Upper lobe of right lung (tissue), 1 donor: ENCODE measurements at regions not wholly inside any gene's neighbourhood (a gene's known extent, or its start where the extent isn't known, plus 50 kb on each side); places are given as distances from the start of the nearest gene placed in this dataset.

ENCODE experiments used
- ATAC-seq: fragments of 200-7000 bp; cut with Tn5 transposase; one replicate; pipeline ENCODE4 v1.9.1; 2020; ENCODE audit warnings: mild to moderate bottlenecking, moderate library complexity
- DNase-seq: peaks from one replicate; pipeline ENCODE4 v3.0.0-alpha.2; 2020
- H3K27ac ChIP-seq: fragments of 200-600 bp; one replicate; pipeline ENCODE4 v1.8.0; 2022
- H3K27me3 ChIP-seq: fragments of 200-600 bp; one replicate; pipeline ENCODE4 v1.8.0; 2022; ENCODE audit warnings: mild to moderate bottlenecking
- H3K36me3 ChIP-seq: fragments of 200-600 bp; one replicate; pipeline ENCODE4 v1.8.0; 2022
- H3K4me1 ChIP-seq: fragments of 200-600 bp; one replicate; pipeline ENCODE4 v1.8.0; 2022
- H3K4me3 ChIP-seq: fragments of 200-600 bp; one replicate; pipeline ENCODE4 v1.8.0; 2022; ENCODE audit warnings: mild to moderate bottlenecking
- H3K9me3 ChIP-seq: fragments of 200-600 bp; one replicate; pipeline ENCODE4 v1.8.0; 2022
- CTCF ChIP-seq: fragments of 200-600 bp; IDR thresholded peaks from one replicate; pipeline ENCODE4 v1.8.0; 2022; ENCODE audit warnings: antibody characterized with exemption
- intact Hi-C: fragments of 100-400 bp; cut with DNase I; formaldehyde crosslinking; loops from one replicate; pipeline ENCODE4 v1.11.0; 2022
- donor health status: DM: no; HTN: yes; CAD: no; lungs with severe emphysema.

- DNase-seq = no peak
- intact Hi-C loops = no loop called here
Measured at GRCh38 chr3:145070795-145071194, 1090.2 kb downstream of the PLOD2 start.

GRCh38 chr3:145079436-145079835, 1081.5 kb downstream of the PLOD2 start:
- DNase-seq (no peak), ATAC-seq (no peak)
- no peak for TF ChIP-seq CTCF
- Histone ChIP-seq H3K27me3 (no peaks in the 10 kb centered on the region), H3K36me3 (no peaks in the 10 kb centered on the region), H3K27ac (no peak overlapping the region), H3K9me3 (no peaks in the 10 kb centered on the region), H3K4me1 (no peaks in the 10 kb centered on the region), H3K4me3 (no peak overlapping the region)
- intact Hi-C loops = no loop called here

More at GRCh38 chr3:145070795-145071194, 1090.2 kb downstream of the PLOD2 start:
- Histone ChIP-seq H3K27me3 (no peaks in the 10 kb centered on the region), H3K27ac (no peak overlapping the region), H3K4me1 (no peaks in the 10 kb centered on the region), H3K9me3 (no peaks in the 10 kb centered on the region), H3K4me3 (no peak overlapping the region), H3K36me3 (no peaks in the 10 kb centered on the region)
- no peak for TF ChIP-seq CTCF
- no peak for ATAC-seq

- TF ChIP-seq CTCF = no peak
- intact Hi-C loops = no loop called here
Measured at GRCh38 chr3:145087038-145087437, 1073.9 kb downstream of the PLOD2 start.

GRCh38 chr3:145088917-145089316, 1072.1 kb downstream of the PLOD2 start:
- Histone ChIP-seq H3K27me3 (no peaks in the 10 kb centered on the region), H3K9me3 (no peaks in the 10 kb centered on the region), H3K27ac (no peak overlapping the region), H3K4me1 (no peaks in the 10 kb centered on the region), H3K36me3 (no peaks in the 10 kb centered on the region), H3K4me3 (no peak overlapping the region)
- ATAC-seq = no peak
- no peak for TF ChIP-seq CTCF
- no peak for DNase-seq
- intact Hi-C loops = no loop called here

More at GRCh38 chr3:145087038-145087437, 1073.9 kb downstream of the PLOD2 start:
- ATAC-seq (no peak), DNase-seq (no peak)
- Histone ChIP-seq H3K36me3 (no peaks in the 10 kb centered on the region), H3K4me3 (no peak overlapping the region), H3K9me3 (no peaks in the 10 kb centered on the region), H3K27ac (no peak overlapping the region), H3K4me1 (no peaks in the 10 kb centered on the region), H3K27me3 (no peaks in the 10 kb centered on the region)

- intact Hi-C loops = no loop called here
- H3K4me1 ChIP-seq = no peaks in the 10 kb centered on the region
Measured at GRCh38 chr3:145089337-145089736, 1071.6 kb downstream of the PLOD2 start.

More at GRCh38 chr3:145089337-145089736, 1071.6 kb downstream of the PLOD2 start:
- no peak for ATAC-seq
- no peaks in the 10 kb centered on the region for H3K9me3 ChIP-seq
- no peak for DNase-seq
- H3K27me3 ChIP-seq = no peaks in the 10 kb centered on the region
- no peak for TF ChIP-seq CTCF
- no peak overlapping the region for H3K4me3 ChIP-seq
- H3K27ac ChIP-seq = no peak overlapping the region
- H3K36me3 ChIP-seq = no peaks in the 10 kb centered on the region
